WTC11 (cell line): ENCODE measurements at regions not wholly inside any gene's neighbourhood (a gene's known extent, or its start where the extent isn't known, plus 50 kb on each side); places are given as distances from the start of the nearest gene placed in this dataset.

Source experiments
- ATAC-seq: fragments of 200-7000 bp; cut with Tn5 transposase; 2 replicates; pipeline ENCODE4 v1.10.0; 2021; ENCODE audit warnings: mild to moderate bottlenecking, moderate library complexity
- CTCF ChIA-PET: fragments of 300-600 bp; sonication (Branson Sonifier 250); formaldehyde crosslinking; loops from one replicate; lab custom pipeline; 2021; ENCODE audit warnings: antibody characterized with exemption; lab: Charles Lee
- POLR2A ChIA-PET: fragments of 350-600 bp; sonication (Branson Sonifier 250); formaldehyde crosslinking; loops from one replicate; lab custom pipeline; 2021; ENCODE audit warnings: antibody characterized with exemption; lab: Charles Lee
- DNase-seq: peaks from one replicate; pipeline ENCODE4 v3.0.0; 2021; ENCODE audit warnings: low spot score
- H3K27ac Mint-ChIP-seq: 2 replicates; pipeline ENCODE4 v1.8.0; 2021; ENCODE audit warnings: mixed read lengths
- H3K27me3 Mint-ChIP-seq: 2 replicates; pipeline ENCODE4 v1.8.0; 2021; ENCODE audit warnings: low read depth, mild to moderate bottlenecking, moderate library complexity, mixed read lengths
- H3K36me3 Mint-ChIP-seq: 2 replicates; pipeline ENCODE4 v1.8.0; 2021; ENCODE audit warnings: mixed read lengths
- H3K4me1 Mint-ChIP-seq: 2 replicates; pipeline ENCODE4 v1.8.0; 2022; ENCODE audit warnings: mixed read lengths
- H3K4me3 Mint-ChIP-seq: 2 replicates; pipeline ENCODE4 v1.8.0; 2021; ENCODE audit warnings: mild to moderate bottlenecking, moderate library complexity, mixed read lengths
- H3K9me3 Mint-ChIP-seq: 2 replicates; pipeline ENCODE4 v1.8.0; 2021; ENCODE audit warnings: mixed read lengths
- AFF4 ChIP-seq: sonication (generic); formaldehyde crosslinking; IDR thresholded peaks from 2 replicates; pipeline ENCODE4 v1.8.1; 2023; ENCODE audit warnings: mild to moderate bottlenecking, missing genetic modification reagents, borderline replicate concordance
- CTCF ChIP-seq: fragments of 200-600 bp; IDR thresholded peaks from 2 replicates; pipeline ENCODE4 v1.8.0; 2022; ENCODE audit warnings: antibody characterized with exemption
- E2F1 ChIP-seq: sonication (generic); formaldehyde crosslinking; IDR thresholded peaks from 2 replicates; pipeline ENCODE4 v1.8.0; 2022; ENCODE audit warnings: mild to moderate bottlenecking, missing genetic modification reagents
- E2F5 ChIP-seq: sonication (generic); formaldehyde crosslinking; IDR thresholded peaks from 2 replicates; pipeline ENCODE4 v1.8.1; 2022; ENCODE audit warnings: mild to moderate bottlenecking, moderate library complexity, missing genetic modification reagents
- GABPB1 ChIP-seq: sonication (generic); formaldehyde crosslinking; IDR thresholded peaks from 2 replicates; pipeline ENCODE4 v1.8.1; 2023; ENCODE audit warnings: mild to moderate bottlenecking, missing genetic modification reagents
- GTF2I ChIP-seq: fragments of 250-450 bp; sonication (Bioruptor Pico); conservative IDR thresholded peaks from 2 replicates; pipeline ENCODE4 v1.4.0; 2021; ENCODE audit warnings: mild to moderate bottlenecking
- MLX ChIP-seq: sonication (generic); formaldehyde crosslinking; IDR thresholded peaks from 2 replicates; pipeline ENCODE4 v1.8.1; 2023; ENCODE audit warnings: mild to moderate bottlenecking, missing genetic modification reagents, moderate library complexity
- NR1H2 ChIP-seq: sonication (generic); formaldehyde crosslinking; IDR thresholded peaks from 2 replicates; pipeline ENCODE4 v1.9.0; 2021; ENCODE audit warnings: mild to moderate bottlenecking, moderate library complexity, missing genetic modification reagents
- PREB ChIP-seq: sonication (generic); formaldehyde crosslinking; IDR thresholded peaks from 2 replicates; pipeline ENCODE4 v1.8.1; 2022; ENCODE audit warnings: mild to moderate bottlenecking, missing genetic modification reagents, moderate library complexity, borderline replicate concordance
- SMAD3 ChIP-seq: sonication (generic); formaldehyde crosslinking; IDR thresholded peaks from 2 replicates; pipeline ENCODE4 v1.8.0; 2022; ENCODE audit warnings: missing genetic modification reagents, mild to moderate bottlenecking, borderline replicate concordance
- TCF7 ChIP-seq: sonication (generic); formaldehyde crosslinking; IDR thresholded peaks from 2 replicates; pipeline ENCODE4 v1.8.0; 2022; ENCODE audit warnings: mild to moderate bottlenecking, low read depth, missing genetic modification reagents, moderate library complexity
- ZBTB21 ChIP-seq: sonication (generic); formaldehyde crosslinking; IDR thresholded peaks from 2 replicates; pipeline ENCODE4 v1.8.1; 2023; ENCODE audit warnings: mild to moderate bottlenecking, missing genetic modification reagents, borderline replicate concordance
- ZBTB43 ChIP-seq: sonication (generic); formaldehyde crosslinking; IDR thresholded peaks from 2 replicates; pipeline ENCODE4 v1.8.1; 2023; ENCODE audit warnings: mild to moderate bottlenecking, missing genetic modification reagents
- ZNF138 ChIP-seq: sonication (generic); formaldehyde crosslinking; conservative IDR thresholded peaks from 2 replicates; pipeline ENCODE4 v1.8.1; 2022; ENCODE audit warnings: mild to moderate bottlenecking, moderate library complexity, missing genetic modification reagents
- ZNF532 ChIP-seq: fragments of 250-450 bp; sonication (Bioruptor Pico); IDR thresholded peaks from 2 replicates; pipeline ENCODE4 v1.9.0; 2021; ENCODE audit warnings: mild to moderate bottlenecking, borderline replicate concordance
- ZNF671 ChIP-seq: fragments of 250-450 bp; sonication (Bioruptor Pico); IDR thresholded peaks from 2 replicates; pipeline ENCODE4 v1.8.0; 2021; ENCODE audit warnings: mild to moderate bottlenecking

- no peak for DNase-seq
- Mint-ChIP-seq H3K9me3 (no peaks in the 10 kb centered on the region), H3K4me1 (no peaks in the 10 kb centered on the region), H3K27me3 (no peaks in the 10 kb centered on the region), H3K4me3 (no peak overlapping the region), H3K27ac (no peak overlapping the region), H3K36me3 (no peaks in the 10 kb centered on the region)
- ChIA-PET POLR2A (no interaction called here), CTCF (no interaction called here)
- no peak for ATAC-seq
- no peak for TF ChIP-seq SMAD3 (CRISPR knock-in tag)
- TF ChIP-seq ZNF138 (CRISPR knock-in tag), result no peak
- no peak for TF ChIP-seq MLX
- TF ChIP-seq NR1H2 (CRISPR knock-in tag), result no peak
- no peak for TF ChIP-seq ZBTB43 (CRISPR knock-in tag)
- TF ChIP-seq PREB, result no peak
These were observed 152.7 kb upstream of the SYNDIG1 start for GRCh38 chr20:24316731-24317130.

GRCh38 chr20:24314053-24314452, 155.4 kb upstream of the SYNDIG1 start:
- Mint-ChIP-seq H3K36me3 (no peaks in the 10 kb centered on the region), H3K27me3 (no peaks in the 10 kb centered on the region), H3K4me3 (no peak overlapping the region), H3K9me3 (no peaks in the 10 kb centered on the region), H3K27ac (no peak overlapping the region), H3K4me1 (no peaks in the 10 kb centered on the region)
- no peak for TF ChIP-seq ZNF532 (CRISPR knock-in tag)
- no peak for TF ChIP-seq ZBTB21 (CRISPR knock-in tag)
- TF ChIP-seq AFF4 (CRISPR knock-in tag), result no peak
- ATAC-seq (no peak), DNase-seq (no peak)
- CTCF ChIA-PET, result no interaction called here
- POLR2A ChIA-PET, result no interaction called here

GRCh38 chr20:24309596-24309995, 159.8 kb upstream of the SYNDIG1 start:
- POLR2A ChIA-PET, result no interaction called here
- no peak overlapping the region for H3K4me3 Mint-ChIP-seq
- ATAC-seq, result no peak
- H3K4me1 Mint-ChIP-seq, result no peaks in the 10 kb centered on the region
- no peaks in the 10 kb centered on the region for H3K27me3 Mint-ChIP-seq
- no peak overlapping the region for H3K27ac Mint-ChIP-seq
- H3K36me3 Mint-ChIP-seq, result no peaks in the 10 kb centered on the region
- no peak for DNase-seq
- CTCF ChIA-PET, result interaction anchor here (0.7 kb wide), 1 partner anchor 101 kb away, joined by 4 read pairs; no protein-coding TSS in a partner anchor
- H3K9me3 Mint-ChIP-seq, result no peaks in the 10 kb centered on the region
- TF ChIP-seq MLX, result no peak
- TF ChIP-seq E2F5 (CRISPR knock-in tag), result no peak
- no peak for TF ChIP-seq ZNF671 (CRISPR knock-in tag)
- TF ChIP-seq TCF7 (CRISPR knock-in tag), result no peak
- TF ChIP-seq GABPB1, result no peak
- no peak for TF ChIP-seq GTF2I (CRISPR knock-in tag)
- no peak for TF ChIP-seq CTCF
- TF ChIP-seq E2F1 (CRISPR knock-in tag), result no peak
